AG04450 (cell line): ENCODE measurements at regions not wholly inside any gene's neighbourhood (a gene's known extent, or its start where the extent isn't known, plus 50 kb on each side); places are given as distances from the start of the nearest gene placed in this dataset.

Experiments used
- CTCF ChIA-PET: fragments of 300-600, 350-600 bp; formaldehyde crosslinking; extraction: SDS; loops from one replicate; lab custom pipeline; 2022; ENCODE audit warnings: antibody characterized with exemption, inconsistent platforms; lab: Charles Lee
- POLR2A ChIA-PET: fragments of 350-600 bp; formaldehyde crosslinking; extraction: SDS; loops from one replicate; lab custom pipeline; 2021; ENCODE audit warnings: antibody characterized with exemption, inconsistent platforms; lab: Yijun Ruan, JAX
- DNase-seq: peaks from one replicate; pipeline ENCODE4 v3.0.0-alpha.2; 2011; ENCODE audit warnings: low read depth, low spot score
- H3K27ac ChIP-seq: one replicate; pipeline ENCODE4 v1.5.1; 2012; ENCODE audit warnings: low read depth, low read length, control low read depth
- H3K27me3 ChIP-seq: one replicate; pipeline ENCODE4 v1.6.0; 2012; ENCODE audit warnings: low read length; ENCODE audit not compliant: control insufficient read depth, insufficient read depth
- H3K4me3 ChIP-seq: 2 replicates; pipeline ENCODE4 v1.5.1; 2011; ENCODE audit warnings: mild to moderate bottlenecking, low read depth, low read length, control low read depth
- H3K9me3 ChIP-seq: 2 replicates; pipeline ENCODE4 v1.5.1; 2012; ENCODE audit warnings: low read length; ENCODE audit not compliant: control insufficient read depth, insufficient read depth
- CTCF ChIP-seq: IDR thresholded peaks from 2 replicates; pipeline ENCODE4 v1.5.1; 2011; ENCODE audit warnings: low read depth, low read length, control low read depth, inconsistent platforms

- ChIA-PET POLR2A (no interaction called here), CTCF (no interaction called here)
- peaks cover 53% of the 10 kb centered on the region for H3K9me3 ChIP-seq
- H3K4me3 ChIP-seq, result no peak overlapping the region
- no peak for TF ChIP-seq CTCF
- H3K27ac ChIP-seq, result no peak overlapping the region
- H3K27me3 ChIP-seq, result no peaks in the 10 kb centered on the region
- no peak for DNase-seq
Measured at GRCh38 chr2:16278421-16279200, 338.3 kb downstream of the MYCN start.

GRCh38 chr2:16277117-16277516, 336.8 kb downstream of the MYCN start:
- no peak for DNase-seq
- no peak overlapping the region for H3K27ac ChIP-seq
- H3K27me3 ChIP-seq, result no peaks in the 10 kb centered on the region
- TF ChIP-seq CTCF, result no peak
- CTCF ChIA-PET, result no interaction called here
- POLR2A ChIA-PET, result no interaction called here
- H3K4me3 ChIP-seq, result no peak overlapping the region
- peaks cover 48% of the 10 kb centered on the region for H3K9me3 ChIP-seq

GRCh38 chr2:16275661-16276060, 335.3 kb downstream of the MYCN start:
- H3K27ac ChIP-seq, result no peak overlapping the region
- ChIA-PET CTCF (no interaction called here), POLR2A (no interaction called here)
- DNase-seq, result no peak
- peaks cover 45% of the 10 kb centered on the region for H3K9me3 ChIP-seq
- no peak for TF ChIP-seq CTCF
- no peak overlapping the region for H3K4me3 ChIP-seq
- H3K27me3 ChIP-seq, result no peaks in the 10 kb centered on the region

- Histone ChIP-seq H3K9me3 (peaks cover 43% of the 10 kb centered on the region), H3K27me3 (no peaks in the 10 kb centered on the region), H3K27ac (no peak overlapping the region), H3K4me3 (no peak overlapping the region)
- no peak for TF ChIP-seq CTCF
- DNase-seq, result no peak
- CTCF ChIA-PET, result no interaction called here
- POLR2A ChIA-PET, result no interaction called here
Measured at GRCh38 chr2:16275131-16275530, 334.8 kb downstream of the MYCN start.

- Histone ChIP-seq H3K4me3 (no peak overlapping the region), H3K9me3 (peaks cover 31% of the 10 kb centered on the region; the same call in 1 of the 2 replicates), H3K27ac (no peak overlapping the region), H3K27me3 (no peaks in the 10 kb centered on the region)
- no peak for DNase-seq
- CTCF ChIA-PET, result no interaction called here
- POLR2A ChIA-PET, result no interaction called here
- no peak for TF ChIP-seq CTCF
Measured at GRCh38 chr2:16273111-16273510, 332.8 kb downstream of the MYCN start.
